IMR-90 (cell line): ENCODE measurements at regions not wholly inside any gene's neighbourhood (a gene's known extent, or its start where the extent isn't known, plus 50 kb on each side); places are given as distances from the start of the nearest gene placed in this dataset.

Experiments used
- ATAC-seq: fragments of 200-7000 bp; cut with Tn5 transposase; 2 replicates; pipeline ENCODE4 v1.9.1; 2020; ENCODE audit warnings: low read depth, mild to moderate bottlenecking, moderate library complexity
- BruUV-seq: library from RNA; stranded (reverse); fragments of 400-500 nt; replicated peaks from 2 replicates; lab custom pipeline; 2021; lab: Mats Ljungman, UMichigan
- CTCF ChIA-PET: fragments of 300-600 bp; formaldehyde crosslinking; extraction: SDS; loops from one replicate; lab custom pipeline; 2021; ENCODE audit warnings: antibody characterized with exemption; lab: Yijun Ruan, JAX
- POLR2A ChIA-PET: fragments of 300-600 bp; sonication (Branson Sonifier 250); formaldehyde crosslinking; loops from one replicate; lab custom pipeline; 2022; ENCODE audit warnings: antibody characterized with exemption; ENCODE audit not compliant: unreplicated experiment; lab: Charles Lee
- DNase-seq: peaks from one replicate; pipeline ENCODE4 v3.0.0; 2013
- H2AFZ ChIP-seq: replicated peaks from 2 replicates; pipeline ENCODE3; 2013; ENCODE audit warnings: low read length, mild to moderate bottlenecking; ENCODE audit not compliant: poor library complexity
- H2AK5ac ChIP-seq: 2 replicates; pipeline ENCODE4 v1.6.1; 2013; ENCODE audit warnings: low read depth, low read length, inconsistent platforms
- H2AK9ac ChIP-seq: replicated peaks from 2 replicates; pipeline ENCODE3; 2013; ENCODE audit warnings: mild to moderate bottlenecking, low read depth, low read length, moderate library complexity; ENCODE audit not compliant: poor library complexity
- H2BK120ac ChIP-seq: 2 replicates; pipeline ENCODE4 v1.6.1; 2013; ENCODE audit warnings: low read depth, low read length, inconsistent platforms
- H2BK15ac ChIP-seq: 3 replicates; pipeline ENCODE4 v1.6.1; 2013; ENCODE audit warnings: low read depth, low read length, inconsistent platforms
- H2BK20ac ChIP-seq: 2 replicates; pipeline ENCODE4 v1.6.1; 2013; ENCODE audit warnings: low read depth, mild to moderate bottlenecking, inconsistent platforms, low read length, moderate library complexity
- H2BK5ac ChIP-seq: 2 replicates; pipeline ENCODE4 v1.6.1; 2013; ENCODE audit warnings: mild to moderate bottlenecking, low read depth, low read length, inconsistent platforms; ENCODE audit not compliant: poor library complexity, severe bottlenecking
- H3K14ac ChIP-seq: replicated peaks from 2 replicates; pipeline ENCODE4 v1.6.1; 2013; ENCODE audit warnings: low read depth, low read length, inconsistent platforms
- H3K18ac ChIP-seq: 2 replicates; pipeline ENCODE4 v1.6.1; 2013; ENCODE audit warnings: low read depth, low read length, control low read depth
- H3K23ac ChIP-seq: 2 replicates; pipeline ENCODE4 v1.6.1; 2013; ENCODE audit warnings: low read depth, low read length, inconsistent platforms
- H3K27ac ChIP-seq: 2 replicates; pipeline ENCODE4 v1.5.1; 2013; ENCODE audit warnings: mild to moderate bottlenecking, control low read depth, low read length; ENCODE audit not compliant: insufficient read depth
- H3K27me3 ChIP-seq: 2 replicates; pipeline ENCODE4 v1.6.1; 2013; ENCODE audit warnings: low read length; ENCODE audit not compliant: control insufficient read depth, insufficient read depth
- H3K36me3 ChIP-seq: 2 replicates; pipeline ENCODE4 v1.6.1; 2013; ENCODE audit warnings: low read length, mixed read lengths; ENCODE audit not compliant: control insufficient read depth, insufficient read depth
- H3K4ac ChIP-seq: 2 replicates; pipeline ENCODE4 v1.6.1; 2013; ENCODE audit warnings: low read depth, low read length, inconsistent platforms
- H3K4me1 ChIP-seq: 2 replicates; pipeline ENCODE4 v1.6.1; 2013; ENCODE audit warnings: low read length, mixed read lengths; ENCODE audit not compliant: control insufficient read depth, insufficient read depth
- H3K4me2 ChIP-seq: 2 replicates; pipeline ENCODE4 v1.6.1; 2013; ENCODE audit warnings: low read depth, mild to moderate bottlenecking, control low read depth, low read length, moderate library complexity
- H3K4me3 ChIP-seq: 2 replicates; pipeline ENCODE4 v1.5.1; 2013; ENCODE audit warnings: low read depth, mild to moderate bottlenecking, control low read depth, low read length, moderate library complexity; ENCODE audit not compliant: insufficient read depth
- H3K56ac ChIP-seq: 2 replicates; pipeline ENCODE4 v1.6.1; 2013; ENCODE audit warnings: low read length, inconsistent platforms; ENCODE audit not compliant: insufficient read depth; ENCODE audit errors: extremely low read depth
- H3K79me1 ChIP-seq, 2 experiments: 2 replicates each; pipeline ENCODE4 v1.6.1; 2013; ENCODE audit warnings: low read length in 2 of 2, inconsistent platforms in 1 of 2, low read depth in 1 of 2
- H3K9ac ChIP-seq: 2 replicates; pipeline ENCODE4 v1.6.1; 2013; ENCODE audit warnings: low read depth, low read length, control low read depth
- H3K9me1 ChIP-seq: 2 replicates; pipeline ENCODE4 v1.6.1; 2013; ENCODE audit warnings: low read length, inconsistent platforms; ENCODE audit not compliant: insufficient read depth
- H3K9me3 ChIP-seq: 2 replicates; pipeline ENCODE4 v1.6.1; 2013; ENCODE audit warnings: low read length; ENCODE audit not compliant: control insufficient read depth, insufficient read depth
- H4K20me1 ChIP-seq: 2 replicates; pipeline ENCODE4 v1.6.1; 2013; ENCODE audit warnings: low read length, inconsistent platforms; ENCODE audit not compliant: insufficient read depth
- H4K5ac ChIP-seq: 2 replicates; pipeline ENCODE4 v1.6.1; 2013; ENCODE audit warnings: mild to moderate bottlenecking, low read depth, low read length, control low read depth
- H4K8ac ChIP-seq, 2 experiments: 2 replicates each; pipeline ENCODE4 v1.6.1; 2013; ENCODE audit warnings: low read depth in 2 of 2, low read length in 2 of 2, control low read depth in 1 of 2, inconsistent platforms in 1 of 2
- H4K91ac ChIP-seq: 2 replicates; pipeline ENCODE4 v1.6.1; 2013; ENCODE audit warnings: low read depth, low read length, inconsistent platforms; ENCODE audit not compliant: insufficient read depth
- BHLHE40 ChIP-seq: fragments of 150-350 bp; IDR thresholded peaks from 2 replicates; pipeline ENCODE4 v1.6.1; 2016; ENCODE audit warnings: mild to moderate bottlenecking, low read depth, low read length
- CEBPB ChIP-seq: IDR thresholded peaks from 2 replicates; pipeline ENCODE4 v1.6.1; 2012; ENCODE audit warnings: low read depth, low read length, improper control_type of control experiment
- CHD1 ChIP-seq: IDR thresholded peaks from 2 replicates; pipeline ENCODE4 v1.6.1; 2012; ENCODE audit warnings: low read depth, low read length, improper control_type of control experiment
- MAFK ChIP-seq: IDR thresholded peaks from 2 replicates; pipeline ENCODE4 v1.6.1; 2012; ENCODE audit warnings: low read depth, low read length, improper control_type of control experiment
- MAZ ChIP-seq: IDR thresholded peaks from 2 replicates; pipeline ENCODE4 v1.6.1; 2012; ENCODE audit warnings: low read depth, mild to moderate bottlenecking, low read length, improper control_type of control experiment, moderate library complexity, borderline replicate concordance
- MXI1 ChIP-seq: IDR thresholded peaks from 2 replicates; pipeline ENCODE4 v1.6.1; 2012; ENCODE audit warnings: low read depth, mild to moderate bottlenecking, low read length, moderate library complexity, borderline replicate concordance
- NFE2L2 ChIP-seq: fragments of 150-350 bp; IDR thresholded peaks from 2 replicates; pipeline ENCODE4 v1.6.1; 2016; ENCODE audit warnings: low read depth, mild to moderate bottlenecking, low read length
- POLR2A ChIP-seq: IDR thresholded peaks from 2 replicates; pipeline ENCODE4 v1.6.1; 2012; ENCODE audit warnings: mild to moderate bottlenecking, low read depth, low read length
- RAD21 ChIP-seq: IDR thresholded peaks from 2 replicates; pipeline ENCODE4 v1.6.1; 2012; ENCODE audit warnings: low read length, improper control_type of control experiment
- RCOR1 ChIP-seq: IDR thresholded peaks from 2 replicates; pipeline ENCODE4 v1.6.1; 2012; ENCODE audit warnings: mild to moderate bottlenecking, low read length, improper control_type of control experiment; ENCODE audit not compliant: insufficient replicate concordance
- RFX5 ChIP-seq: IDR thresholded peaks from 2 replicates; pipeline ENCODE4 v1.8.0; 2012; ENCODE audit warnings: low read depth, mild to moderate bottlenecking, low read length, moderate library complexity
- SMC3 ChIP-seq: fragments of 150-350 bp; IDR thresholded peaks from 2 replicates; pipeline ENCODE4 v1.6.1; 2016; ENCODE audit warnings: low read depth, mild to moderate bottlenecking, antibody characterized with exemption, low read length, moderate library complexity
- USF2 ChIP-seq: fragments of 150-350 bp; IDR thresholded peaks from 2 replicates; pipeline ENCODE4 v1.6.1; 2017; ENCODE audit warnings: mild to moderate bottlenecking, antibody characterized with exemption, low read length, low read depth
- WGBS, 2 experiments: methylation state at CpG; one replicate each; pipeline versions ENCODE4 v1.1.5 to v1.1.7; 2013; ENCODE audit warnings: missing lambda C conversion rate in 2 of 2; ENCODE audit not compliant: insufficient read length in 1 of 2; ENCODE audit errors: extremely low coverage in 2 of 2; 5-methylcytosine and 5-hydroxymethylcytosine counted together
- dilution Hi-C: fragments of 300-500 bp; cut with HindIII; formaldehyde crosslinking; loops from one replicate; pipeline ENCODE4 v1.14.3; 2018; ENCODE audit warnings: low sequenced_read_pairs; ENCODE audit not compliant: unreplicated experiment
- in situ Hi-C: fragments of 300-500 bp; cut with MboI; formaldehyde crosslinking; loops from 3 replicates; pipeline ENCODE4 v1.14.3; 2019; ENCODE audit warnings: low sequenced_read_pairs, inconsistent platforms, mixed read lengths
- intact Hi-C: fragments of 100-400 bp; cut with micrococcal nuclease; formaldehyde crosslinking; loops from 2 replicates; pipeline ENCODE4 v1.10.0; 2022
- TF ChIP-seq, protein P1 (sequence below): fragments of 150-350 bp; IDR thresholded peaks from 2 replicates; pipeline ENCODE4 v1.6.1; 2016; ENCODE audit warnings: low read depth, mild to moderate bottlenecking, low read length, moderate library complexity, borderline replicate concordance
- TF ChIP-seq, protein P2 (sequence below): conservative IDR thresholded peaks from 2 replicates; pipeline ENCODE4 v1.5.1; 2012; ENCODE audit warnings: mild to moderate bottlenecking, low read depth, low read length, improper control_type of control experiment

DNA sequence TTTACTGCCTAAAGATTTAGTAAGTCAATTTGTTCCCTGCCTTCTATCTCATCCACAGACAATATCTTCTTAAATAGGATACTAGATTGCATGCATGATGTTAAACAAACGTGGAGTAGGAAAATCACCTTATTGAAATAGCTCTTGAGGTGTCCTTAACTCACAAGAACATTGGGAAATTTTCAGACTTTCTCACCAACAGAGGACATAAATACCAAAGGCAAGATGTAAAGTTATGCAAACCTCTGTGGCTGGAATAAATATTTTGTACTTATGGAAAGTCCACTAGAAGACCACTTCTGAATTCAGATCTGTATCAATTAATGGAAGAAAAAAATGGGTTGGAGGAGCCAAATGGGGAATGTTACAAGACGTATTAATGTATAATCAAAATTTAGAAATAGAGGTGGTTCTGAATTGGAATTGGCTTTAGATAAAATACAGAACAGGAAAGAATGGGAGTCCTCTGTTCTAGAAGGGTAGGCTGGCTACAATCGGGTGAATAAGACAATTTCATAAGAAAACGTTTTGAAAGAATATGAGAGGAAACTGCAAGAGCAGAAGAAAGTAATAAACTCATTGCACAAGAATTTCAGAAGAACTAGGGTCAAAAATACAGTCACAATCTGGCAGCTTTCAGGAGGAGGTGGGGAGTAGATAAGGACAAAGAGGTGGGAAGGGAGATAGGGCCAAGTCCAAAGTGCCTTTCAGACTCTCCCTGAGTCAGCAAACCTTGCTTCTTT lies 69.3 kb upstream of the FN1 start:
- Histone ChIP-seq H3K14ac (no peak overlapping the region), H4K20me1 (no peaks in the 10 kb centered on the region), H2BK5ac (peak overlapping the region; percentile 39), H3K56ac (no peak overlapping the region), H3K4me3 (no peak overlapping the region), H2BK120ac (no peak overlapping the region), H3K36me3 (no peaks in the 10 kb centered on the region), H2AFZ (no peak overlapping the region), H2AK5ac (no peak overlapping the region), H4K5ac (peak overlapping the region; percentile 72; the same call in 1 of the 2 replicates), H3K9me3 (no peaks in the 10 kb centered on the region), H3K79me1 (no peaks in the 10 kb centered on the region), H3K23ac (no peak overlapping the region), H3K9me1 (no peaks in the 10 kb centered on the region), H4K91ac (no peak overlapping the region), H3K27me3 (no peaks in the 10 kb centered on the region), H2BK15ac (no peak overlapping the region), H2BK20ac (no peak overlapping the region), H3K27ac (no peak overlapping the region; the same call in 1 of the 2 replicates), H3K4me1 (peaks cover 10% of the 10 kb centered on the region), H3K4ac (no peak overlapping the region; the same call in 1 of the 2 replicates), H3K18ac (peak overlapping the region; percentile 14), H4K8ac (no peak overlapping the region; a peak in 1 of 4 replicates), H3K9ac (no peak overlapping the region), H3K4me2 (peak overlapping the region; percentile 20; the same call in 1 of the 2 replicates), H2AK9ac (no peak overlapping the region)
- ATAC-seq (peak; percentile 62), DNase-seq (peak; percentile 89)
- in situ Hi-C loops: no loop called here
- BruUV-seq: no TSS peak
- intact Hi-C loops: no loop called here
- 80% methylated on average over 1 of the region's 4 CpGs; no CpG with 5 or more reads in 1 of the 2 experiments for WGBS, 2 experiments
- ChIA-PET POLR2A (no interaction called here), CTCF (no interaction called here)
- dilution Hi-C loops: no loop called here
- no peak for TF ChIP-seq CHD1
- no peak for TF ChIP-seq RFX5
- peak; percentile 93 for TF ChIP-seq CEBPB
- no peak for TF ChIP-seq MAZ
- TF ChIP-seq RAD21: no peak
- TF ChIP-seq, protein P1, sequence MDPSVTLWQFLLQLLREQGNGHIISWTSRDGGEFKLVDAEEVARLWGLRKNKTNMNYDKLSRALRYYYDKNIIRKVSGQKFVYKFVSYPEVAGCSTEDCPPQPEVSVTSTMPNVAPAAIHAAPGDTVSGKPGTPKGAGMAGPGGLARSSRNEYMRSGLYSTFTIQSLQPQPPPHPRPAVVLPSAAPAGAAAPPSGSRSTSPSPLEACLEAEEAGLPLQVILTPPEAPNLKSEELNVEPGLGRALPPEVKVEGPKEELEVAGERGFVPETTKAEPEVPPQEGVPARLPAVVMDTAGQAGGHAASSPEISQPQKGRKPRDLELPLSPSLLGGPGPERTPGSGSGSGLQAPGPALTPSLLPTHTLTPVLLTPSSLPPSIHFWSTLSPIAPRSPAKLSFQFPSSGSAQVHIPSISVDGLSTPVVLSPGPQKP: no peak
- TF ChIP-seq, protein P2, sequence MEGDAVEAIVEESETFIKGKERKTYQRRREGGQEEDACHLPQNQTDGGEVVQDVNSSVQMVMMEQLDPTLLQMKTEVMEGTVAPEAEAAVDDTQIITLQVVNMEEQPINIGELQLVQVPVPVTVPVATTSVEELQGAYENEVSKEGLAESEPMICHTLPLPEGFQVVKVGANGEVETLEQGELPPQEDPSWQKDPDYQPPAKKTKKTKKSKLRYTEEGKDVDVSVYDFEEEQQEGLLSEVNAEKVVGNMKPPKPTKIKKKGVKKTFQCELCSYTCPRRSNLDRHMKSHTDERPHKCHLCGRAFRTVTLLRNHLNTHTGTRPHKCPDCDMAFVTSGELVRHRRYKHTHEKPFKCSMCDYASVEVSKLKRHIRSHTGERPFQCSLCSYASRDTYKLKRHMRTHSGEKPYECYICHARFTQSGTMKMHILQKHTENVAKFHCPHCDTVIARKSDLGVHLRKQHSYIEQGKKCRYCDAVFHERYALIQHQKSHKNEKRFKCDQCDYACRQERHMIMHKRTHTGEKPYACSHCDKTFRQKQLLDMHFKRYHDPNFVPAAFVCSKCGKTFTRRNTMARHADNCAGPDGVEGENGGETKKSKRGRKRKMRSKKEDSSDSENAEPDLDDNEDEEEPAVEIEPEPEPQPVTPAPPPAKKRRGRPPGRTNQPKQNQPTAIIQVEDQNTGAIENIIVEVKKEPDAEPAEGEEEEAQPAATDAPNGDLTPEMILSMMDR: no peak
- TF ChIP-seq MAFK: peak; percentile 90
- no peak; the same call in 1 of the 2 replicates for TF ChIP-seq NFE2L2
- no peak for TF ChIP-seq POLR2A
- 0 out of 2 replicates have a peak, but pooled peaks have one; percentile 33 for TF ChIP-seq BHLHE40
- no peak for TF ChIP-seq RCOR1
- no peak for TF ChIP-seq SMC3
- no peak for TF ChIP-seq USF2
- no peak for TF ChIP-seq MXI1
